Left colon (tissue), 2 donors: ENCODE measurements at regions not wholly inside any gene's neighbourhood (a gene's known extent, or its start where the extent isn't known, plus 50 kb on each side); places are given as distances from the start of the nearest gene placed in this dataset.

ENCODE experiments used
- ATAC-seq: fragments of 200-7000 bp; cut with Tn5 transposase; one replicate; pipeline ENCODE4 v1.9.1; 2020; ENCODE audit warnings: mild to moderate bottlenecking, moderate library complexity
- DNase-seq, 2 donors: peaks; one replicate each; pipeline ENCODE4 v3.0.0-alpha.2; 2020
- intact Hi-C, 2 donors: fragments of 100-400 bp; cut with DNase I in 1 of 2; cut with micrococcal nuclease in 1 of 2; formaldehyde crosslinking; loops; one replicate each; pipeline versions ENCODE4 v1.11.2 to v1.14.0; 2022; cut with DNase I, micrococcal nuclease
- donor health status: DM: no; HTN: no; CAD: no.
- donor health status: DM: yes; HTN: yes; CAD: no.

GRCh38 chr4:22336822-22337221, 179.0 kb downstream of the ADGRA3 start:
- intact Hi-C loops, result no loop called here
- no peak for ATAC-seq

GRCh38 chr4:22334155-22334554, 181.7 kb downstream of the ADGRA3 start:
- intact Hi-C loops, result no loop called here
- no peak for ATAC-seq
- no peak for DNase-seq

More at GRCh38 chr4:22336822-22337221, 179.0 kb downstream of the ADGRA3 start:
- no peak for DNase-seq

GRCh38 chr4:22324422-22324821, 191.4 kb downstream of the ADGRA3 start:
- no peak for ATAC-seq
- intact Hi-C loops, result no loop called here
- no peak for DNase-seq

GRCh38 chr4:22323691-22324090, 192.2 kb downstream of the ADGRA3 start:
- DNase-seq, result no peak
- intact Hi-C loops, result no loop called here
- no peak for ATAC-seq

GRCh38 chr4:22322996-22323395, 192.9 kb downstream of the ADGRA3 start:
- intact Hi-C loops, result no loop called here
- no peak for ATAC-seq
- DNase-seq, result no peak

- DNase-seq (no peak), ATAC-seq (no peak)
- intact Hi-C loops, result no loop called here
Observed at GRCh38 chr4:22315628-22316027, 200.2 kb downstream of the ADGRA3 start.

- ATAC-seq, result no peak
- no peak for DNase-seq
- intact Hi-C loops, result no loop called here
Observed at GRCh38 chr4:22313976-22314375, 201.9 kb downstream of the ADGRA3 start.

GRCh38 chr4:22312113-22312512, 203.8 kb downstream of the ADGRA3 start:
- intact Hi-C loops, result no loop called here
- no peak for DNase-seq
- ATAC-seq, result no peak

- no peak for ATAC-seq
- DNase-seq, result no peak
- intact Hi-C loops, result no loop called here
Observed at GRCh38 chr4:22301253-22301652, 214.6 kb downstream of the ADGRA3 start.

GRCh38 chr4:22299678-22300077, 216.2 kb downstream of the ADGRA3 start:
- no peak for DNase-seq
- no peak for ATAC-seq
- intact Hi-C loops, result no loop called here

GRCh38 chr4:22287631-22288030, 228.2 kb downstream of the ADGRA3 start:
- intact Hi-C loops, result no loop called here
- ATAC-seq (no peak), DNase-seq (no peak)

- ATAC-seq (no peak), DNase-seq (no peak)
- intact Hi-C loops, result no loop called here
Observed at GRCh38 chr4:22268350-22269025, 247.4 kb downstream of the ADGRA3 start.

- intact Hi-C loops, result no loop called here
Observed at GRCh38 chr4:22264261-22264660, 251.6 kb downstream of the ADGRA3 start.

GRCh38 chr4:22253431-22253830, 262.4 kb downstream of the ADGRA3 start:
- intact Hi-C loops, result no loop called here
- DNase-seq, result no peak
- ATAC-seq, result no peak

More at GRCh38 chr4:22264261-22264660, 251.6 kb downstream of the ADGRA3 start:
- DNase-seq (no peak), ATAC-seq (no peak)

- DNase-seq, result no peak
- ATAC-seq, result no peak
- intact Hi-C loops, result no loop called here
Observed at GRCh38 chr4:22246847-22247246, 269.0 kb downstream of the ADGRA3 start.

- DNase-seq (no peak), ATAC-seq (no peak)
- intact Hi-C loops, result no loop called here
Observed at GRCh38 chr4:22245294-22245693, 270.6 kb downstream of the ADGRA3 start.

GRCh38 chr4:22241415-22241814, 274.5 kb downstream of the ADGRA3 start:
- ATAC-seq (no peak), DNase-seq (no peak)
- intact Hi-C loops, result no loop called here

- no peak for DNase-seq
- peak; percentile 72 for ATAC-seq
- intact Hi-C loops, result no loop called here
Observed at GRCh38 chr4:22240814-22241213, 275.1 kb downstream of the ADGRA3 start.

GRCh38 chr4:22238742-22239141, 277.1 kb downstream of the ADGRA3 start:
- DNase-seq (peak; percentile 27 to 34), ATAC-seq (peak; percentile 46)
- intact Hi-C loops, result no loop called here

- intact Hi-C loops, result no loop called here
- DNase-seq, result peak; percentile 36 to 46
- ATAC-seq, result peak; percentile 81
Observed at GRCh38 chr4:22237846-22238494, 277.9 kb downstream of the ADGRA3 start.
